OCI-LY3 (cell line): ENCODE measurements at regions not wholly inside any gene's neighbourhood (a gene's known extent, or its start where the extent isn't known, plus 50 kb on each side); places are given as distances from the start of the nearest gene placed in this dataset.

Source experiments
- H2AFZ ChIP-seq: fragments of 200-600, 300-600 bp; shearing (Covaris generic); 2 replicates; pipeline ENCODE4 v1.6.0; 2014; ENCODE audit warnings: antibody characterized with exemption, low read depth, low read length
- H3K27ac ChIP-seq: fragments of 200-600, 300-600 bp; sonication (generic); 2 replicates; pipeline ENCODE4 v1.5.1; 2014; ENCODE audit warnings: mild to moderate bottlenecking, low read length, moderate library complexity, mixed read lengths
- H3K27me3 ChIP-seq: fragments of 200-600, 300-600 bp; sonication (generic); 2 replicates; pipeline ENCODE4 v1.6.1; 2014; ENCODE audit warnings: low read depth, low read length, mixed read lengths
- H3K36me3 ChIP-seq: fragments of 200-600, 300-600 bp; sonication (generic); replicated peaks from 2 replicates; pipeline ENCODE3; 2014; ENCODE audit warnings: low read depth, low read length, mixed read lengths
- H3K4me1 ChIP-seq: fragments of 300-600, 200-600 bp; sonication (generic); 2 replicates; pipeline ENCODE4 v1.6.1; 2014; ENCODE audit warnings: low read length, mixed read lengths
- H3K4me2 ChIP-seq: fragments of 200-600, 300-600 bp; sonication (generic); 2 replicates; pipeline ENCODE4 v1.6.1; 2014; ENCODE audit warnings: low read length, mixed read lengths
- H3K4me3 ChIP-seq: fragments of 300-600, 200-600 bp; sonication (generic); 2 replicates; pipeline ENCODE4 v1.5.1; 2014; ENCODE audit warnings: antibody characterized with exemption, mild to moderate bottlenecking, low read length, moderate library complexity
- H3K79me2 ChIP-seq: fragments of 300-600, 200-600 bp; shearing (Covaris generic); 2 replicates; pipeline ENCODE4 v1.6.1; 2014; ENCODE audit warnings: mild to moderate bottlenecking, low read length, mixed read lengths
- H3K9ac ChIP-seq: fragments of 300-600, 200-600 bp; shearing (Covaris generic); 2 replicates; pipeline ENCODE4 v1.6.0; 2014; ENCODE audit warnings: mild to moderate bottlenecking, low read length, moderate library complexity
- H3K9me3 ChIP-seq: fragments of 200-600, 300-600 bp; shearing (Covaris generic); 2 replicates; pipeline ENCODE4 v1.6.1; 2014; ENCODE audit warnings: low read length, mixed read lengths; ENCODE audit not compliant: insufficient read depth
- H4K20me1 ChIP-seq: fragments of 200-600, 300-600 bp; sonication (generic); 2 replicates; pipeline ENCODE4 v1.6.1; 2016; ENCODE audit warnings: low read length, mixed read lengths; ENCODE audit not compliant: insufficient read depth
- CTCF ChIP-seq: fragments of 200-600, 300-600 bp; sonication (generic); IDR thresholded peaks from 2 replicates; pipeline ENCODE4 v1.5.1; 2014; ENCODE audit warnings: antibody characterized with exemption, low read length, low read depth
- EZH2phosphoT487 ChIP-seq: fragments of 200-600 bp; shearing (Covaris generic); IDR thresholded peaks from 2 replicates; pipeline ENCODE4 v1.6.1; 2018; ENCODE audit warnings: antibody characterized with exemption, mixed run types, low read depth

GRCh38 chr3:8106921-8107320 lies 394.7 kb upstream of the LMCD1 start:
- Histone ChIP-seq H3K27ac (no peak overlapping the region), H3K9me3 (no peaks in the 10 kb centered on the region), H3K9ac (no peak overlapping the region), H2AFZ (no peak overlapping the region), H3K4me1 (peaks cover 34% of the 10 kb centered on the region), H3K27me3 (peaks cover 14% of the 10 kb centered on the region; the same call in 1 of the 2 replicates), H4K20me1 (no peaks in the 10 kb centered on the region), H3K4me2 (no peak overlapping the region), H3K36me3 (no peaks in the 10 kb centered on the region), H3K4me3 (no peak overlapping the region), H3K79me2 (no peaks in the 10 kb centered on the region)
- TF ChIP-seq CTCF, result no peak
- no peak for TF ChIP-seq EZH2phosphoT487

GRCh38 chr3:8110966-8111798 lies 390.4 kb upstream of the LMCD1 start:
- Histone ChIP-seq H3K4me3 (peak overlapping the region; percentile 84), H3K9ac (peak overlapping the region; percentile 71)

GRCh38 chr3:8112587-8112986 lies 389.0 kb upstream of the LMCD1 start:
- Histone ChIP-seq H2AFZ (no peak overlapping the region), H3K27me3 (no peaks in the 10 kb centered on the region), H3K4me3 (no peak overlapping the region), H3K27ac (no peak overlapping the region), H3K4me1 (peaks cover 9% of the 10 kb centered on the region), H3K9me3 (no peaks in the 10 kb centered on the region), H4K20me1 (no peaks in the 10 kb centered on the region), H3K4me2 (no peak overlapping the region), H3K79me2 (no peaks in the 10 kb centered on the region), H3K36me3 (no peaks in the 10 kb centered on the region), H3K9ac (no peak overlapping the region)
- TF ChIP-seq CTCF (no peak), EZH2phosphoT487 (no peak)

More at GRCh38 chr3:8110966-8111798, 390.4 kb upstream of the LMCD1 start:
- Histone ChIP-seq H3K4me1 (peaks cover 9% of the 10 kb centered on the region), H3K36me3 (no peaks in the 10 kb centered on the region), H2AFZ (peak overlapping the region; percentile 100), H3K27ac (no peak overlapping the region), H3K79me2 (no peaks in the 10 kb centered on the region), H3K4me2 (peak overlapping the region; percentile 90), H4K20me1 (no peaks in the 10 kb centered on the region), H3K9me3 (no peaks in the 10 kb centered on the region), H3K27me3 (no peaks in the 10 kb centered on the region)
- TF ChIP-seq CTCF, result peak; percentile 91
- no peak for TF ChIP-seq EZH2phosphoT487

GRCh38 chr3:8113626-8114025 lies 388.0 kb upstream of the LMCD1 start:
- Histone ChIP-seq H2AFZ (no peak overlapping the region), H3K4me1 (peaks cover 9% of the 10 kb centered on the region), H3K36me3 (no peaks in the 10 kb centered on the region), H3K9me3 (no peaks in the 10 kb centered on the region), H3K79me2 (no peaks in the 10 kb centered on the region), H3K4me3 (no peak overlapping the region), H4K20me1 (no peaks in the 10 kb centered on the region), H3K27me3 (peaks cover 7% of the 10 kb centered on the region), H3K9ac (no peak overlapping the region), H3K4me2 (no peak overlapping the region), H3K27ac (no peak overlapping the region)
- TF ChIP-seq EZH2phosphoT487 (no peak), CTCF (no peak)
